ENCODE measurements at regions not wholly inside any gene's neighbourhood (a gene's known extent, or its start where the extent isn't known, plus 50 kb on each side); places are given as distances from the start of the nearest gene placed in this dataset.

DNA sequence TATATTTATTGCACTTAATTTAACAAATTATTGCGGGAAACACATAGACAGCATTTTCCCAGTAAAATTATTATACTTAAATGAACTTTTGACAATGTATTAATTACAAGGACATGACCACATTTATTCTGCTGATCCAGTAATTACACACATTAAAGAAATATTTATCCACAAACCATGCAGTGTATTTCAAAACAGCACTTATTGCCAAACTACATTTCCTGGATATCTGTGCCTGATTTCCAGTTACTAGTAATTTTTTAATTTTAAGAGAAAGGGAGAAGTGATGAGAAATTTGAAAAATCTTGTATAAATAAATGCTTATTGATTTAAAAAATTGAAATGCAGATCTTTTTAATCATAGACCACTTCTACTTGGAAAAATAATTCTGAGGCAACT, 1458.7 kb upstream of the ACVR2A start:
- ATAC-seq: no peak
- Histone ChIP-seq H3K9me2 (ENCODE audit: insufficient read depth) (no peaks in the 10 kb centered on the region), H3K9me3 (ENCODE audit: control insufficient read depth in 1 of 2, insufficient read depth in 1 of 2, low read depth in 1 of 2, low read length in 2 of 2) (no peaks in the 10 kb centered on the region), H3K4me3 (replicated peaks in 1 of 2; ENCODE audit: low read depth in 1 of 2, low read length in 2 of 2) (no peak overlapping the region), H3K9ac (ENCODE audit: low read length) (no peak overlapping the region), H2AFZ (ENCODE audit: low read depth, low read length, poor library complexity, severe bottlenecking) (no peak overlapping the region), H3K4me2 (ENCODE audit: low read length) (no peak overlapping the region), H3K36me3 (ENCODE audit: control insufficient read depth in 1 of 2, insufficient read depth in 2 of 2, low read length in 2 of 2) (no peaks in the 10 kb centered on the region), H3K4me1 (ENCODE audit: control insufficient read depth in 1 of 2, insufficient read depth in 2 of 2, low read length in 2 of 2) (no peaks in the 10 kb centered on the region), H4K20me1 (ENCODE audit: insufficient read depth) (no peaks in the 10 kb centered on the region), H3K27ac (ENCODE audit: low read depth, low read length) (no peak overlapping the region), H3K27me3 (ENCODE audit: insufficient read depth, low read length) (no peaks in the 10 kb centered on the region), H3K79me2 (ENCODE audit: insufficient read depth, low read length) (no peaks in the 10 kb centered on the region)
- ChIA-PET RAD21 (ENCODE audit: low non-redundant PET in 1 of 2, low total read pairs in 2 of 2, uncharacterized antibody in 2 of 2, unreplicated experiment in 2 of 2) (no interaction called here), POLR2A (no interaction called here), CTCF (no interaction called here)
- intact Hi-C loops (cut with micrococcal nuclease): no loop called here
- BruUV-seq (replicated peaks): no TSS peak
- no peak for TF ChIP-seq RAD21 (IDR thresholded peaks at IDR 0.05; ENCODE audit: low read depth)
- DNase-seq (ENCODE audit: low read depth, low spot score): no peak

GRCh38 chr2:146385031-146385430, 1459.8 kb upstream of the ACVR2A start:
- ChIA-PET RAD21 (ENCODE audit: low non-redundant PET in 1 of 2, low total read pairs in 2 of 2, uncharacterized antibody in 2 of 2, unreplicated experiment in 2 of 2) (no interaction called here), POLR2A (no interaction called here), CTCF (no interaction called here)
- Histone ChIP-seq H3K79me2 (ENCODE audit: insufficient read depth, low read length) (no peaks in the 10 kb centered on the region), H3K9me2 (ENCODE audit: insufficient read depth) (no peaks in the 10 kb centered on the region), H2AFZ (ENCODE audit: low read depth, low read length, poor library complexity, severe bottlenecking) (no peak overlapping the region), H4K20me1 (ENCODE audit: insufficient read depth) (no peaks in the 10 kb centered on the region), H3K9me3 (ENCODE audit: control insufficient read depth in 1 of 2, insufficient read depth in 1 of 2, low read depth in 1 of 2, low read length in 2 of 2) (no peaks in the 10 kb centered on the region), H3K9ac (ENCODE audit: low read length) (no peak overlapping the region), H3K4me1 (ENCODE audit: control insufficient read depth in 1 of 2, insufficient read depth in 2 of 2, low read length in 2 of 2) (no peaks in the 10 kb centered on the region), H3K4me3 (replicated peaks in 1 of 2; ENCODE audit: low read depth in 1 of 2, low read length in 2 of 2) (no peak overlapping the region), H3K4me2 (ENCODE audit: low read length) (no peak overlapping the region), H3K27ac (ENCODE audit: low read depth, low read length) (no peak overlapping the region), H3K36me3 (ENCODE audit: control insufficient read depth in 1 of 2, insufficient read depth in 2 of 2, low read length in 2 of 2) (no peaks in the 10 kb centered on the region), H3K27me3 (ENCODE audit: insufficient read depth, low read length) (no peaks in the 10 kb centered on the region)
- DNase-seq (ENCODE audit: low read depth, low spot score): no peak
- BruUV-seq (replicated peaks): no TSS peak
- ATAC-seq: no peak
- TF ChIP-seq ZNF274 (IDR thresholded peaks at IDR 0.05; ENCODE audit: low read depth, low read length) (no peak), CBX3 (IDR thresholded peaks at IDR 0.05; ENCODE audit: low read depth) (no peak), TCF7L2 (IDR thresholded peaks at IDR 0.05; ENCODE audit: borderline replicate concordance, extremely low read depth, insufficient read depth, insufficient read length) (no peak), ZFX (IDR thresholded peaks at IDR 0.05) (no peak), CEBPB (IDR thresholded peaks at IDR 0.05; ENCODE audit: low read depth) (no peak), SIN3A (IDR thresholded peaks at IDR 0.05; ENCODE audit: low read depth) (no peak), SRF (IDR thresholded peaks at IDR 0.05; ENCODE audit: low read depth) (no peak), EZH2 (IDR thresholded peaks at IDR 0.05) (no peak), ELF1 (IDR thresholded peaks at IDR 0.05; ENCODE audit: borderline replicate concordance, low read depth) (no peak), EZH2phosphoT487 (IDR thresholded peaks at IDR 0.05; ENCODE audit: borderline replicate concordance) (no peak), POLR2AphosphoS5 (IDR thresholded peaks at IDR 0.05; ENCODE audit: low read depth, low read length) (no peak)
- TF ChIP-seq, protein P1, sequence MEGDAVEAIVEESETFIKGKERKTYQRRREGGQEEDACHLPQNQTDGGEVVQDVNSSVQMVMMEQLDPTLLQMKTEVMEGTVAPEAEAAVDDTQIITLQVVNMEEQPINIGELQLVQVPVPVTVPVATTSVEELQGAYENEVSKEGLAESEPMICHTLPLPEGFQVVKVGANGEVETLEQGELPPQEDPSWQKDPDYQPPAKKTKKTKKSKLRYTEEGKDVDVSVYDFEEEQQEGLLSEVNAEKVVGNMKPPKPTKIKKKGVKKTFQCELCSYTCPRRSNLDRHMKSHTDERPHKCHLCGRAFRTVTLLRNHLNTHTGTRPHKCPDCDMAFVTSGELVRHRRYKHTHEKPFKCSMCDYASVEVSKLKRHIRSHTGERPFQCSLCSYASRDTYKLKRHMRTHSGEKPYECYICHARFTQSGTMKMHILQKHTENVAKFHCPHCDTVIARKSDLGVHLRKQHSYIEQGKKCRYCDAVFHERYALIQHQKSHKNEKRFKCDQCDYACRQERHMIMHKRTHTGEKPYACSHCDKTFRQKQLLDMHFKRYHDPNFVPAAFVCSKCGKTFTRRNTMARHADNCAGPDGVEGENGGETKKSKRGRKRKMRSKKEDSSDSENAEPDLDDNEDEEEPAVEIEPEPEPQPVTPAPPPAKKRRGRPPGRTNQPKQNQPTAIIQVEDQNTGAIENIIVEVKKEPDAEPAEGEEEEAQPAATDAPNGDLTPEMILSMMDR (IDR thresholded peaks at IDR 0.05 in 2 of 3, conservative IDR thresholded peaks at IDR 0.05 in 1 of 3; ENCODE audit: borderline replicate concordance in 1 of 3, insufficient read depth in 1 of 3, low read depth in 2 of 3, low read length in 2 of 3): no peak
- TF ChIP-seq, protein P2, sequence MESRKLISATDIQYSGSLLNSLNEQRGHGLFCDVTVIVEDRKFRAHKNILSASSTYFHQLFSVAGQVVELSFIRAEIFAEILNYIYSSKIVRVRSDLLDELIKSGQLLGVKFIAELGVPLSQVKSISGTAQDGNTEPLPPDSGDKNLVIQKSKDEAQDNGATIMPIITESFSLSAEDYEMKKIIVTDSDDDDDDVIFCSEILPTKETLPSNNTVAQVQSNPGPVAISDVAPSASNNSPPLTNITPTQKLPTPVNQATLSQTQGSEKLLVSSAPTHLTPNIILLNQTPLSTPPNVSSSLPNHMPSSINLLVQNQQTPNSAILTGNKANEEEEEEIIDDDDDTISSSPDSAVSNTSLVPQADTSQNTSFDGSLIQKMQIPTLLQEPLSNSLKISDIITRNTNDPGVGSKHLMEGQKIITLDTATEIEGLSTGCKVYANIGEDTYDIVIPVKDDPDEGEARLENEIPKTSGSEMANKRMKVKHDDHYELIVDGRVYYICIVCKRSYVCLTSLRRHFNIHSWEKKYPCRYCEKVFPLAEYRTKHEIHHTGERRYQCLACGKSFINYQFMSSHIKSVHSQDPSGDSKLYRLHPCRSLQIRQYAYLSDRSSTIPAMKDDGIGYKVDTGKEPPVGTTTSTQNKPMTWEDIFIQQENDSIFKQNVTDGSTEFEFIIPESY (IDR thresholded peaks at IDR 0.05; ENCODE audit: extremely low read depth, insufficient replicate concordance, low read length): no peak
- intact Hi-C loops (cut with micrococcal nuclease): no loop called here
